HG03432 (cell line): ENCODE measurements at regions not wholly inside any gene's neighbourhood (a gene's known extent, or its start where the extent isn't known, plus 50 kb on each side); places are given as distances from the start of the nearest gene placed in this dataset.

Experiments used
- ATAC-seq: cut with Tn5 transposase; IDR thresholded peaks from one replicate; pipeline ENCODE4 v1.9.1; 2021; ENCODE audit warnings: mild to moderate bottlenecking, moderate library complexity; ENCODE audit not compliant: unreplicated experiment

DNA sequence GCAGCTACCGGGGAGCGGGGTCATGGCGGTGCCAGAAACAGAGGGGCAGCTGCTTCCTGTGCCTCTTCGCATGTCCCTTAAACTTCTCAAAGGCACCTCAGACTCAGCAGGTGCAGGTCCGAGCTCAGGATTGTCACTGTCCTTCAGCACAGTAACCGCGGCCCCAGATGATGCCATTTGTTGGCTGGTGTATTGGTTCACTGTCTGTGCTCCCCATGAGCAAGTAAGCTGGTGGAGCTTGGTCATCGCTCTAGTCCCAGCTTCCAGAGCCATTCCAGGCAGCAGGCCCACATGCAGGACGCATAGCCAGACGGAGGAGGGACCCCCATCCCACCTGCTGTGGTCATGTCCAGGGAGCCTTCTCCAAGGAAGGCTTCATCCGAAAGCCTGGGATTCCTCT, 154.0 kb upstream of the AJAP1 start:
- no peak for ATAC-seq

DNA sequence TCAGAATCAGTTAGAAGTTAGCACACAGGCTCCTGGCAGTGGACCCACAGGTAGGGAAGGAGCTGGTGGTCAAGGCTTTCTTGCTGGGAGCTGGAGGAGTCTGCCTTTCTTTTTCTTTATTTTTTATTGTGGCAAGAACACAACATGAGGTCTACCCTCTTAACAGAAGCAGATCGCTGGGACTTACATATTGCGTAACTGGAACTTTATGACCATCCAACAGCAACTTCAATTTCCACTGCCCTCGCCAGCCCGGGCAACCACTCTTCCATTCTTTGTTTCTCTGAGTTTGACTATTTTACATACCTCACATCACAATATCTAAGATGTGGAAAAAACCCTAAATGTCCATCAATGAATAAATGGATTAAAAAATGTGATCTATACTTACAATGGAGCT, 147.8 kb upstream of the AJAP1 start:
- ATAC-seq = no peak

DNA sequence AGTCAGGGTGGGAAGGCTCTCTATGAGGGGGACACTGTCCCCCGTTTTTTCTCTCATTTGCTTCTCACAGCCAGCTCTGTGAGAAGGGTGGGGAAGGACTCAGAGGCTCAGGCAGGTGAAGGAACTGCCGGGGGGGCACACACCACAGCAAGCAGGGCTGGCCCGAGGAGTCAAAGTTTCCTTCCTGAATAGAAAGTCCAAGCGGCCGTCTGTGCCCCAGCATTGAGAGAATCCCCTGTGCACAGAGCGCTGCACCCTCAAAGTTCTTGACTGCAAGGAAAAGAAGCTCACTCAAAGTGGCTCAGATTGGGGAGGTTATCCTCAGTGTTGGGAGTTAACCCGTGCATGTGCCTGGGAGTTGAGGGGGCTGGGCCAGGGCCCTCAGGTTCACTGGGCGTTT, 145.2 kb upstream of the AJAP1 start:
- ATAC-seq = no peak

- no peak for ATAC-seq
These were observed 144.1 kb upstream of the AJAP1 start for GRCh38 chr1:4510276-4510691.

GRCh38 chr1:4511374-4511773, 143.0 kb upstream of the AJAP1 start:
- no peak for ATAC-seq

DNA sequence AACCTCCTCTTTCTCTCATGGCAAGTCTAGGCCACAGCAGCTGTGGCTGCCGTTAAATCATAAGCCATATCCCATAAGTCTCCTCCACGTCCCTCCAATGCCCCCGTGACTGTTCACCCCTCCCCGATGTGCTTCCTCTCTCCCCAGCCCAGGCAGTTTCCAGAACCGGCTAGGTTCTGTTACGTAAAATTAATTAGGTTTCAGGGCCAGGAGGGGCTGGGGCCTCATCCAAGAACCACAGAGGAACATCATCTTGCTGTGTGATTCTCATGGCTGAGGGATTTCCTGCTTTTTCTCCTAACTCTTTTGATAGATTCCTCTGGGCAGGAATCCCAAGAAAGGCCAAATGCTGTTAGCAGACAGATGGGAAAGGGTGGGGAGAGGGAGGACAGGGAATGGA, 141.8 kb upstream of the AJAP1 start:
- no peak for ATAC-seq

- no peak for ATAC-seq
These were observed 140.7 kb upstream of the AJAP1 start for GRCh38 chr1:4513685-4514084.

GRCh38 chr1:4515727-4516289, 138.6 kb upstream of the AJAP1 start:
- no peak for ATAC-seq

- no peak for ATAC-seq
These were observed 137.8 kb upstream of the AJAP1 start for GRCh38 chr1:4516596-4516995.

DNA sequence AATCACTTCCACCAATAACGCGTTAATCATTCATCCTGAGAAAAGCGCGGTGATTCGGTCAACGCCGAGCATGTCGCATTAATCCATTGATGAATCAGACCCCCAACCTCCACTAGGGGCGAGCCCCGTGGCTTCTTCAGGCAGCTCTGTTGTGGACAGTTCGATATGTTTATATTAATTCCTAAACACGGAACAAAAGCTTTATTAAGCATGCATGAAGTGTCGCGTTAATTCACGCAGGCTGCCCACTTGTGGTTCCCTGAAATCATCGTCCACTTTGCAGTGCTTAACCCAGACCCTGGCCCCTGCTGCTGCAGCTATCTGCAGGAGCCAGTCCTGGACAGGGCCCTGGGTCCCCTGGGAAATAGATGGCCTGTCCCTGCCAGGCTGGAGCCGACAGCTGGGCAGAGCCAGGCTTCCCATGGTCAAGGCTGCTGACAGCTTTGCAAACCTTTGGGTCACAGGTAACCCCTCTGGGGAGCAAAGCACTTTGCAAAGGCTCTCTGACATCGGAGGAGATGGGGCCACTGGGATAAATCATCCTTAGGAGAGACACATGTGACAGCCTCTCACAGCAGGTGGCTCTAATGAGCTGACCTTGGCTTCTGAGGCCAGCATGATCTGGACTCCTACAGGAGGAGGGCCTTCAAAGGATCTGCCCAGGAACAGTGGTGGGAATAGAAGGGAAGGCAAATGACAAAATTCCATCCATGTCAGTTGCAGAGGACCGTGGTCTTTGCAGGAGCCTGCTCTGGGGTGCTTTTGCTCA, 137.0 kb upstream of the AJAP1 start:
- no peak for ATAC-seq

DNA sequence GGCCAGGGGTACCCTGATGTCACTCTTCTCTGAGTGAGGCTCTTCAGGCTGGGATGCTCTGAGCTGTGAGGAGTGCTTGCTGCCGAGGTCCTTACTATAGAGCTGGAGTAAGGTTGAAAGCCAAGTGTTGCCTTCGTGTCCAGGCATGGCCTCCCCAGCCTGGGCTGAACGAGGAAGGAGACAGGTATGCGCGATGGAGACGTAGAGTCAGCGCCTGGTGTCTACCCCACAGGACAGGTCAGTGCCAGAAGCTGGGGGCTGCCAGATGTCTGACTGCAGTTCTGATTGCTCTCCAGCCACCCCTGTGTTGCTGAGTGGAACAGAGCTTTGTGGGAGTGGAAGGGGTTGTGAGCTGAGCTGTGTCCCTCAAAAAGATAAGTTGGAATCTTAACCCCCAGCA, 135.8 kb upstream of the AJAP1 start:
- no peak for ATAC-seq

DNA sequence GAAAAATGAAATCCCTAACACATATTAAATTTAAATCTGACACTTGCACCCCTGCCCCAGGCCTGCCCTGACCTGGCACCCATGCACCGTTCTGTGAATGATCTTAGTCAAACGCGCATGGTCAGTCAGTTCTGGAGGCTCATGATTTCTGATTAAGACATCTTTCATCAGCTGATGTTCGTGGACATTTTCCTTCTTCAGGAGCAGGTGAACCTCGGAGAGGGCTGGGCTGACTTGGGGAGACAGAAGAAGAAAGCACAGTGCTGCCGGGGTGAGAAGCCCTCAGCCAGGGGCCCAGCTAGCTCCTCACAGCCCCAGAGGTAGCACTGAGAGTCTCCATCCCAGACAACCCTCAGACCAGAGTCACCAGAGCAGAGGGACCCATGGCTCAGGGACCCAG, 134.5 kb upstream of the AJAP1 start:
- ATAC-seq = no peak

GRCh38 chr1:4523551-4523950, 130.9 kb upstream of the AJAP1 start:
- no peak for ATAC-seq

DNA sequence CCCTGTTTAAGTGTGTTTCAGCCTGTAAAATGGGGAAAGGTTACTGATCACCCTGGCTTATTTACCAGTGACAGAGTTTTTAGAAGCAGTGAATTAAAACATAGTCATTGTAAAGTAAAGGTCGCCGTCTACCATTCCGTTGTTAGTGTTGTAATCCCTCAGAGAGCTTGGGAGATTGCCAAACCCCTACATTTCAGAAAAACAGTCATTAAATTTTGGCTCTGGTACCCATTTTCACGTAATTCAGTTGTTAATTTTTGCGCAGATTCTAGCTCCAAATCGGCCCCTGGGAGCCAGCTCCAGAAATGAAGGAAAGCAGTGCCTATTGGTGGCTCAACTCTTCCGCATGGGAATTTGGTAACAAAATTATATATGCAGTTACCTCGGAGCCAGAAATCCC, 127.7 kb upstream of the AJAP1 start:
- ATAC-seq = no peak

DNA sequence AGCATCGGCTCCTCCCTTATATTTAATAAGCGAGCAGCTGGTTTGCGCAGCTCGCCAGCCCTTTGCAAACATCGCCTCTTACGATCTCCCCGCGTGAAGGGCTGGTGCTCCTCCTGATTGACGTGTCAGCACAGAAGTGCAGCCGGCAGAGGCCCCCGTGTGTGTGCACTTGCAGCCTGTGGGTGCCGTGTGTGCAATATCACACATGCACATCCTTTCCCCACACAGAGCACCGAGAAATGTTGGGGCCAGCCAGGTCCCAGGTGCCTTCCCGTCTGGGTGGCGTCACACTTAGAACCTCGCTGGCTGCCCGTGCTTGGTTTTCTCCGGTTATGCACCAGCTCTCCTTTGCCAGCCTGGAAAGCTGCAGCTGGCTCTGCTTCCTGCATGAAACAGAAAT, 126.6 kb upstream of the AJAP1 start:
- no peak for ATAC-seq

- no peak for ATAC-seq
These were observed 125.8 kb upstream of the AJAP1 start for GRCh38 chr1:4528590-4528989.

GRCh38 chr1:4529446-4530165, 124.8 kb upstream of the AJAP1 start:
- ATAC-seq = no peak

- ATAC-seq = no peak
These were observed 124.1 kb upstream of the AJAP1 start for GRCh38 chr1:4530166-4530785.

- no peak for ATAC-seq
These were observed 122.6 kb upstream of the AJAP1 start for GRCh38 chr1:4531842-4532241.

DNA sequence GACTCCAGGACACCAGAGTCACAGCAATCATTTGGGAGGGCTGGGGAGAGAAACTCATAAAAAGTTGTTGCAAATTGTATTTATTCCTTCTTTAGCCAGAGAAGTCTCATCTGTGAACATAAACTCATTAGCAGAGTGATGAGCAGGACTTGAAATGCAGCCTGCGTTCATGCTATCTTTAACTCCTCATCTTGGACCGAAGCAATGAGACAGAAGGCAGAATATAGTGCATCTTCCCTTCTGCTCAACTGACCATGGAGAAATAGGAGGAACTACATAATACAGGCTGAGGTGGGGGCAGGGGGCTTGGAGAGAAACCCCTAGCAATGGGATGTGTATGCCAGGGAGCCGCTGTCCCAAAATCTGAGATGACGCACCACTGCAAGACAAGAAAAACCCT, 121.8 kb upstream of the AJAP1 start:
- no peak for ATAC-seq

DNA sequence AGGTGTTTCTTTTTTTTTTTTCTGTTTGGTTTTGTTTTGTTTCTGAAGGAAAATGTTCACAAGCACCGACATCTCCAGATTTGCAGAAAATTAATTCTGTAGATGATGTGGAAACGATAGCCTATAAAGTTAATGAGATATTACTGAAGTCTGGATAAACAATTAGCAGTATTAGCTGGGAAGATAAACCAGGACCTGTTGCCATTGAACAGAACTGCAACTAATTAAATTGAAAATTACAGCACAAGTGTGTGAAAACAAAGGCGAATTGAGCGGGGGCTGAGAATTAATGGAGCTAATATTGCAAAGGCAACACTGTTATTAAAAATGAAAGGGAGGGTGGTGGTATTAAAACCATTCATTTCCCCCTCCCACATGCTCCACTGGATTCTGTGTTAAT, 107.5 kb upstream of the AJAP1 start:
- no peak for ATAC-seq

GRCh38 chr1:4549930-4550329, 104.5 kb upstream of the AJAP1 start:
- ATAC-seq = no peak
